Neural crest cell (in vitro differentiated cells): ENCODE measurements at regions not wholly inside any gene's neighbourhood (a gene's known extent, or its start where the extent isn't known, plus 50 kb on each side); places are given as distances from the start of the nearest gene placed in this dataset.

ENCODE experiments used
- DNase-seq: peaks from one replicate; pipeline ENCODE4 v3.0.0; 2021; ENCODE audit warnings: low read depth, mixed read lengths, low spot score
- H3K27ac Mint-ChIP-seq: one replicate; pipeline ENCODE4 v1.8.0; 2021; ENCODE audit warnings: mild to moderate bottlenecking, mixed read lengths; ENCODE audit not compliant: unreplicated experiment
- H3K27me3 Mint-ChIP-seq: 2 replicates; pipeline ENCODE4 v1.8.0; 2021; ENCODE audit warnings: low read depth, mild to moderate bottlenecking, mixed read lengths
- H3K36me3 Mint-ChIP-seq: 2 replicates; pipeline ENCODE4 v1.8.0; 2021; ENCODE audit warnings: low read depth, mild to moderate bottlenecking, mixed read lengths
- H3K4me1 Mint-ChIP-seq: 2 replicates; pipeline ENCODE4 v1.8.0; 2021; ENCODE audit warnings: mixed read lengths
- H3K4me3 Mint-ChIP-seq: one replicate; pipeline ENCODE4 v1.8.0; 2021; ENCODE audit warnings: mild to moderate bottlenecking, mixed read lengths
- H3K9me3 Mint-ChIP-seq: 2 replicates; pipeline ENCODE4 v1.8.0; 2021; ENCODE audit warnings: mixed read lengths
- TF ChIP-seq, protein P1 (sequence below): fragments of 200-600 bp; sonication (generic); conservative IDR thresholded peaks from 2 replicates; pipeline ENCODE4 v1.5.0; 2021; ENCODE audit warnings: antibody characterized with exemption, mild to moderate bottlenecking

DNA sequence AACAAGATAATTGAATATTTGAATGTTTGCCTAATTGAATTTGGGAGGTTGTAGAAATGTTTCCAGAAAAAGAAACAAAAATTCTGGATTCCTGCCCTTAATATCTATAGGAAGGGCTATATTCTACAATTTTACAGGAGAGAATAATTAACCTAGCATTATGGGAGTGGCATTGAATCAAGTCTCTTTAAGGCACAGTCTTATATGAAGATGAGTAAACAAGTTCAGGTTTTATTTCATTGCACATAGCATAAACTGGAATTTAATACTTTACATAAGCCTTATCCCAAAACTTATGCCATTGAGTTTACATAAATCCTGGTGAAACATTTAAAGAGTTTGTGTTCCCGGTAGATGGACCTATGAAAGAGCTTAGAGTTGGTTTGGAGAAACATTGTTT lies 138.1 kb upstream of the ADAMTSL1 start:
- H3K27me3 Mint-ChIP-seq = no peaks in the 10 kb centered on the region
- no peak overlapping the region for H3K4me3 Mint-ChIP-seq
- DNase-seq = no peak
- H3K27ac Mint-ChIP-seq = no peak overlapping the region
- no peaks in the 10 kb centered on the region for H3K36me3 Mint-ChIP-seq
- TF ChIP-seq, protein P1, sequence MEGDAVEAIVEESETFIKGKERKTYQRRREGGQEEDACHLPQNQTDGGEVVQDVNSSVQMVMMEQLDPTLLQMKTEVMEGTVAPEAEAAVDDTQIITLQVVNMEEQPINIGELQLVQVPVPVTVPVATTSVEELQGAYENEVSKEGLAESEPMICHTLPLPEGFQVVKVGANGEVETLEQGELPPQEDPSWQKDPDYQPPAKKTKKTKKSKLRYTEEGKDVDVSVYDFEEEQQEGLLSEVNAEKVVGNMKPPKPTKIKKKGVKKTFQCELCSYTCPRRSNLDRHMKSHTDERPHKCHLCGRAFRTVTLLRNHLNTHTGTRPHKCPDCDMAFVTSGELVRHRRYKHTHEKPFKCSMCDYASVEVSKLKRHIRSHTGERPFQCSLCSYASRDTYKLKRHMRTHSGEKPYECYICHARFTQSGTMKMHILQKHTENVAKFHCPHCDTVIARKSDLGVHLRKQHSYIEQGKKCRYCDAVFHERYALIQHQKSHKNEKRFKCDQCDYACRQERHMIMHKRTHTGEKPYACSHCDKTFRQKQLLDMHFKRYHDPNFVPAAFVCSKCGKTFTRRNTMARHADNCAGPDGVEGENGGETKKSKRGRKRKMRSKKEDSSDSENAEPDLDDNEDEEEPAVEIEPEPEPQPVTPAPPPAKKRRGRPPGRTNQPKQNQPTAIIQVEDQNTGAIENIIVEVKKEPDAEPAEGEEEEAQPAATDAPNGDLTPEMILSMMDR = no peak
- peaks cover 3% of the 10 kb centered on the region for H3K4me1 Mint-ChIP-seq
- H3K9me3 Mint-ChIP-seq = peaks cover 2% of the 10 kb centered on the region

DNA sequence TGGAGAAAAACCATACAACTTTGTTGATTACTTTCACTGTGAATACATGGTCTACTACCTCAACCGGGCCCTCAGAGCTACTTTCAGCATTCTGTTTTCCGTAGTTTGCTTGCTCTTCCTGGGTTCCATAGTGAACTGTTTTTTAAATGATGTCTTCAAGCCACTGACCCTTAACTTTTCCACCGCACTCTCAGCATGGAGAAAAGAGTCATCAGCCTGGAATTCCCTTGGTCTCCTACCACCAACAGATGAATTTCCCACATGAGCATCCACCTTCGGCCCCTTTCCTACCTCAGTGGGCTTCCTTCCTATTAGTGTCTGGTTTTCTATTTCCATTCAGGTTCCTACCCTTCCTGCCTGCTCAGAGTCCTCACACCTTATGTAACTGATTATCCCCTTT lies 135.9 kb upstream of the ADAMTSL1 start:
- TF ChIP-seq, protein P1 = no peak
- no peak for DNase-seq
- Mint-ChIP-seq H3K36me3 (no peaks in the 10 kb centered on the region), H3K27me3 (no peaks in the 10 kb centered on the region), H3K4me1 (no peaks in the 10 kb centered on the region), H3K9me3 (peaks cover 2% of the 10 kb centered on the region), H3K4me3 (no peak overlapping the region), H3K27ac (no peak overlapping the region)

DNA sequence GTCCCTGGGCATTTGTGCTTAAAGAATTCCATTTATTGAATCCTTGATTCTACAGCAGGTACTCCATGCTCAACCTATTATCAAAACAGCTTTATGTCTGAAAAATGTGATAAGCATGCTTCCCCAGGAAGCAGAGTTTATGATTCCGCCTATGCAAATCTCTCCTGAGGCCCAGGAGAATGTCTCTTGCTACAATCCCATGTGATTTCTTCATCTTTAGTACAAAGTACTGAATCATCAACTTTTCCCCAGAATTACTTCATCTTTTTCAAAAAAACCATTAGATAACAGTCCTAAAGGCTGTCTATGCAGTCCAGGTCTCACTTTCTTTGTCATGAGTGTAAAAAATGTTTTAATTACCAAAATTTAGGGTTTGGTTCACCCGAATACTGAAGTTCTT lies 130.2 kb upstream of the ADAMTSL1 start:
- Mint-ChIP-seq H3K36me3 (no peaks in the 10 kb centered on the region), H3K27ac (no peak overlapping the region), H3K9me3 (peaks cover 2% of the 10 kb centered on the region), H3K4me1 (peaks cover 16% of the 10 kb centered on the region), H3K27me3 (no peaks in the 10 kb centered on the region), H3K4me3 (no peak overlapping the region)
- TF ChIP-seq, protein P1 = no peak
- DNase-seq = no peak

DNA sequence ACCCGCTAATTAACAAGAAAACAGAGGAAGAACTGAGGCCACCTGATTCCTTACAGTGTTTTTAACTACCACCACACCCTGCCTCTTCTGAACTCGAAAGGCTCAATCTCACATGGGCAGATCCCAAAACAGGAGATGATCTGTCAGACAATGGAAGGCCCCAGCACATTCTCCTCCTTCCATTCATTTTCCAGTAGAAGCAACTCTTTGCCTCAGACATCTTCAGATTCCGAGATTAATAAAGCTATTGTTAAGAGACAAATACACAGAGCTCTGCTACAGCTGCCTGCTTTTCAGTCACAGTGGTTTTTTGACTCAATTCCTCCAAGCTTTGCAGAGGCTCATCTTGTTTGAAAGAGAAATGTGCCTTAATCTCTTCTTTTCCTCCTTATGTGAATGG lies 127.2 kb upstream of the ADAMTSL1 start:
- H3K4me3 Mint-ChIP-seq = no peak overlapping the region
- no peak for DNase-seq
- H3K27ac Mint-ChIP-seq = no peak overlapping the region
- H3K36me3 Mint-ChIP-seq = no peaks in the 10 kb centered on the region
- H3K9me3 Mint-ChIP-seq = no peaks in the 10 kb centered on the region
- TF ChIP-seq, protein P1 = no peak
- peaks cover 16% of the 10 kb centered on the region for H3K4me1 Mint-ChIP-seq
- H3K27me3 Mint-ChIP-seq = no peaks in the 10 kb centered on the region

DNA sequence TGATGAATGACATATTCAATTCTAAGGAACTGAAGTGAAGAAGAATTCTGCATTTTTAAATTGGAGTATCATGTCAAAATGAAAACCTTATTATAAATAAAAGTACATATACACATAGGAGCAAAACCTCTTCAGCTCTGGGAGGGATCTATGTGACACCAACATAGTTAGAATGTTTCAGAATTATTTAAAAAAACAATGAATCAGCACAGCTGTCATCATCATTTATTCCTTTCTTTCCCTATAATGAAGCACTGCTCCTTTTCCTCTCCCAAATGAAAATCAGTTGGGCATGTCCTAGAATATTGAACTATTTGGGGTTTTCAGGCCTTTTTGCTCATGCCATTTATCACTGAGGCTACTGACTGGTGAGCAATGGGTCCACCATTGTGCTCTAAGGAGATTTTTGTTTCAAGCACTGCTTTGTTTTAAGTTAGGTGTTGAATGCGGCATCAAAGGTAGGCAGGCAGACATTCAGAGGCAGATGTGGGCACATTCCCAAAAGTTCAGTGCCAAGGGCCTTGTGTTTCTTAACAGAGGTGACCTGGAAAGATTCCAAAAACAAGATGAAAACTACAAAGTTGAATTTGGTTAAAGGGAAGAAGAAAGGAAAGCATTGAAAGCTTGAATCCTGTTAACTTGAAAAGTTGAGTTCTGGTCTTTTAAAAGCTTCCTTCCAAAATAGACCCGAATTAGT lies 126.4 kb upstream of the ADAMTSL1 start:
- Mint-ChIP-seq H3K4me3 (no peak overlapping the region), H3K27ac (no peak overlapping the region), H3K4me1 (peaks cover 16% of the 10 kb centered on the region), H3K36me3 (no peaks in the 10 kb centered on the region), H3K9me3 (no peaks in the 10 kb centered on the region), H3K27me3 (no peaks in the 10 kb centered on the region)
- TF ChIP-seq, protein P1 = no peak
- DNase-seq = no peak
